Endothelial cell of umbilical vein (primary cell): ENCODE measurements at regions not wholly inside any gene's neighbourhood (a gene's known extent, or its start where the extent isn't known, plus 50 kb on each side); places are given as distances from the start of the nearest gene placed in this dataset.

ENCODE experiments used
- BruUV-seq: library from RNA; stranded (reverse); fragments of 400-500 nt; replicated peaks from 2 replicates; lab custom pipeline; 2021; lab: Mats Ljungman, UMichigan
- CTCF ChIA-PET: fragments of 300-600, 350-600 bp; sonication (Branson Sonifier 250); formaldehyde crosslinking; loops from one replicate; lab custom pipeline; 2021; ENCODE audit warnings: antibody characterized with exemption, inconsistent platforms; lab: Charles Lee
- POLR2A ChIA-PET: fragments of 300-600, 350-600 bp; sonication (Branson Sonifier 250); formaldehyde crosslinking; loops from one replicate; lab custom pipeline; 2021; ENCODE audit warnings: antibody characterized with exemption, inconsistent platforms; lab: Charles Lee
- DNase-seq: peaks from one replicate; pipeline ENCODE4 v3.0.0-alpha.2; 2011; ENCODE audit warnings: low read depth, low spot score
- FAIRE-seq: peaks from 2 replicates; lab custom pipeline; 2011; peaks lifted over from hg19 to GRCh38; lab: Jason Lieb, UNC
- H2AFZ ChIP-seq: 2 replicates; pipeline ENCODE4 v1.6.0; 2012; ENCODE audit warnings: low read depth, low read length, control low read depth, inconsistent platforms
- H3K27ac ChIP-seq: 2 replicates; pipeline ENCODE4 v1.5.1; 2011; ENCODE audit warnings: low read depth, mild to moderate bottlenecking, control low read depth, low read length, moderate library complexity; ENCODE audit not compliant: insufficient read depth
- H3K27me3 ChIP-seq, 2 experiments: 2 replicates each; pipeline versions ENCODE4 v1.6.0 to v1.6.1; 2011; ENCODE audit warnings: low read length in 2 of 2, mixed read lengths in 1 of 2; ENCODE audit not compliant: control insufficient read depth in 2 of 2, insufficient read depth in 2 of 2
- H3K36me3 ChIP-seq, 2 experiments: 2 replicates in 1 of 2; 3 replicates in 1 of 2; pipeline ENCODE4 v1.5.1; 2011; ENCODE audit warnings: low read length in 2 of 2, mild to moderate bottlenecking in 1 of 2, moderate library complexity in 1 of 2; ENCODE audit not compliant: control insufficient read depth in 2 of 2, insufficient read depth in 2 of 2; ENCODE audit errors: extremely low read depth in 1 of 2
- H3K4me1 ChIP-seq: 3 replicates; pipeline ENCODE4 v1.5.1; 2011; ENCODE audit warnings: mild to moderate bottlenecking, low read length; ENCODE audit not compliant: control insufficient read depth, insufficient read depth; ENCODE audit errors: extremely low read depth
- H3K4me2 ChIP-seq: 2 replicates; pipeline ENCODE4 v1.6.1; 2011; ENCODE audit warnings: low read length, control low read depth, mixed read lengths; ENCODE audit not compliant: insufficient read depth
- H3K4me3 ChIP-seq, 3 experiments: fragments of 200-600 bp in 1 of 3; sonication (generic), shearing (Covaris generic) in 1 of 3; replicated peaks in 1 of 3; 2 replicates each; pipeline ENCODE4 v1.5.1; 2011 to 2016; ENCODE audit warnings: control low read depth in 3 of 3, low read length in 3 of 3, mild to moderate bottlenecking in 2 of 3, inconsistent platforms in 1 of 3, low read depth in 1 of 3, moderate library complexity in 1 of 3; ENCODE audit not compliant: insufficient read depth in 1 of 3
- H3K79me2 ChIP-seq: 2 replicates; pipeline ENCODE4 v1.6.0; 2012; ENCODE audit warnings: low read length, inconsistent platforms; ENCODE audit not compliant: control insufficient read depth, insufficient read depth
- H3K9ac ChIP-seq: replicated peaks from 2 replicates; pipeline ENCODE3; 2011; ENCODE audit warnings: low read length, control low read depth; ENCODE audit not compliant: insufficient read depth; ENCODE audit errors: extremely low read depth
- H3K9me1 ChIP-seq: replicated peaks from 3 replicates; pipeline ENCODE4 v1.6.0; 2011; ENCODE audit warnings: mild to moderate bottlenecking, low read length; ENCODE audit not compliant: control insufficient read depth, insufficient read depth; ENCODE audit errors: extremely low read depth
- H3K9me3 ChIP-seq: replicated peaks from 2 replicates; pipeline ENCODE4 v1.5.1; 2012; ENCODE audit warnings: low read length, inconsistent platforms; ENCODE audit not compliant: control insufficient read depth, insufficient read depth
- H4K20me1 ChIP-seq: replicated peaks from 2 replicates; pipeline ENCODE3; 2011; ENCODE audit warnings: mild to moderate bottlenecking, low read length; ENCODE audit not compliant: control insufficient read depth, insufficient read depth; ENCODE audit errors: extremely low read depth
- CTCF ChIP-seq, 2 donors: IDR thresholded peaks; 1 replicate in 1 of 2; 2 replicates in 1 of 2; pipeline ENCODE4 v1.5.1; 2011; ENCODE audit warnings: low read length in 2 of 2, mild to moderate bottlenecking in 2 of 2, moderate library complexity in 2 of 2, control low read depth in 1 of 2, inconsistent platforms in 1 of 2, low read depth in 1 of 2; ENCODE audit not compliant: insufficient read depth in 1 of 2; ENCODE audit errors: extremely low read depth in 1 of 2
- EZH2 ChIP-seq: IDR thresholded peaks from 2 replicates; pipeline ENCODE4 v1.6.1; 2012; ENCODE audit warnings: borderline replicate concordance, low read depth, mild to moderate bottlenecking, moderate library complexity, low read length, inconsistent platforms; ENCODE audit not compliant: severe bottlenecking
- FOS ChIP-seq: IDR thresholded peaks from 2 replicates; pipeline ENCODE4 v1.6.1; 2011; ENCODE audit warnings: mild to moderate bottlenecking, low read length, moderate library complexity, borderline replicate concordance; ENCODE audit not compliant: insufficient read depth
- GATA2 ChIP-seq: IDR thresholded peaks from 2 replicates; pipeline ENCODE4 v1.7.0; 2011; ENCODE audit warnings: low read depth, mild to moderate bottlenecking, moderate library complexity, mixed read lengths, low read length; ENCODE audit not compliant: insufficient read length, insufficient read depth
- JUN ChIP-seq: IDR thresholded peaks from 2 replicates; pipeline ENCODE4 v1.6.1; 2011; ENCODE audit warnings: borderline replicate concordance, low read depth; ENCODE audit not compliant: insufficient read length, insufficient read depth
- MAX ChIP-seq: IDR thresholded peaks from 2 replicates; pipeline ENCODE4 v1.6.1; 2011; ENCODE audit not compliant: insufficient read depth, insufficient read length
- MYC ChIP-seq: IDR thresholded peaks from one replicate; pipeline ENCODE4 v1.6.1; 2011; ENCODE audit warnings: mild to moderate bottlenecking, low read depth, low read length
- POLR2A ChIP-seq: IDR thresholded peaks from 2 replicates; pipeline ENCODE4 v1.6.1; 2012; ENCODE audit warnings: low read depth, mild to moderate bottlenecking, control low read depth, low read length
- POLR2AphosphoS5 ChIP-seq: IDR thresholded peaks from 2 replicates; pipeline ENCODE4 v1.6.1; 2012; ENCODE audit warnings: low read depth, mild to moderate bottlenecking, control low read depth, low read length, moderate library complexity; ENCODE audit not compliant: insufficient read depth
- dilution Hi-C: fragments of 300-500 bp; cut with MboI; formaldehyde crosslinking; loops from one replicate; pipeline ENCODE4 v1.15.0; 2019; ENCODE audit warnings: low sequenced_read_pairs; ENCODE audit not compliant: extremely low pct_ligation_motif_present
- intact Hi-C: fragments of 100-400 bp; cut with micrococcal nuclease; formaldehyde crosslinking; loops from one replicate; pipeline ENCODE4 v1.10.0; 2022

GRCh38 chr5:62974623-62975022 is 396.0 kb downstream of the LRRC70 start:
- Histone ChIP-seq H2AFZ (no peak overlapping the region), H3K4me2 (no peak overlapping the region), H3K27ac (no peak overlapping the region), H3K9me1 (no peaks in the 10 kb centered on the region), H3K27me3 (no peaks in the 10 kb centered on the region), H3K79me2 (no peaks in the 10 kb centered on the region), H3K36me3 (no peaks in the 10 kb centered on the region), H3K9me3 (no peaks in the 10 kb centered on the region), H3K4me1 (no peaks in the 10 kb centered on the region), H3K9ac (no peak overlapping the region), H4K20me1 (no peaks in the 10 kb centered on the region), H3K4me3 (no peak overlapping the region)
- no TSS peak for BruUV-seq
- no peak for DNase-seq
- ChIA-PET POLR2A (no interaction called here), CTCF (no interaction called here)
- intact Hi-C loops = no loop called here
- TF ChIP-seq CTCF (IDR thresholded peaks at IDR 0.05; ENCODE audit: extremely low read depth in 1 of 2, insufficient read depth in 1 of 2, low read depth in 1 of 2, low read length in 2 of 2) (no peak), FOS (no peak), MAX (no peak)
- dilution Hi-C loops = no loop called here
- FAIRE-seq = no peak

- FAIRE-seq (no peak), DNase-seq (no peak)
- Histone ChIP-seq H4K20me1 (no peaks in the 10 kb centered on the region), H3K27ac (no peak overlapping the region), H3K9me3 (no peaks in the 10 kb centered on the region), H3K9ac (no peak overlapping the region), H3K27me3 (no peaks in the 10 kb centered on the region), H3K4me1 (no peaks in the 10 kb centered on the region), H3K79me2 (no peaks in the 10 kb centered on the region), H3K4me3 (no peak overlapping the region), H3K9me1 (no peaks in the 10 kb centered on the region), H2AFZ (no peak overlapping the region), H3K36me3 (no peaks in the 10 kb centered on the region), H3K4me2 (no peak overlapping the region)
- intact Hi-C loops (no loop called here), dilution Hi-C loops (no loop called here)
- ChIA-PET POLR2A (no interaction called here), CTCF (interaction anchor here (1.0 kb wide), 1 partner anchor 9 kb away, joined by 4 read pairs; no protein-coding TSS in a partner anchor)
- no TSS peak for BruUV-seq
- TF ChIP-seq MAX = no peak
- TF ChIP-seq POLR2AphosphoS5 = no peak
- TF ChIP-seq EZH2 = no peak
- no peak for TF ChIP-seq GATA2
- TF ChIP-seq POLR2A = no peak
- TF ChIP-seq FOS = no peak
- TF ChIP-seq MYC = no peak
- no peak for TF ChIP-seq JUN
- TF ChIP-seq CTCF (IDR thresholded peaks at IDR 0.05; ENCODE audit: extremely low read depth in 1 of 2, insufficient read depth in 1 of 2, low read depth in 1 of 2, low read length in 2 of 2) = no peak
Measured at GRCh38 chr5:62969409-62970120, 390.9 kb downstream of the LRRC70 start.
